HG03469 (cell line): ENCODE measurements at regions not wholly inside any gene's neighbourhood (a gene's known extent, or its start where the extent isn't known, plus 50 kb on each side); places are given as distances from the start of the nearest gene placed in this dataset.
"Not testable (repeated sequence)": the region's sequence is repeated elsewhere in the genome, so short reads cannot be mapped to it uniquely, and the experiment has no call there.

Experiments
- ATAC-seq: cut with Tn5 transposase; IDR thresholded peaks from one replicate; pipeline ENCODE4 v1.9.1; 2021; ENCODE audit warnings: mild to moderate bottlenecking, moderate library complexity, moderate number of reproducible peaks; ENCODE audit not compliant: unreplicated experiment

DNA sequence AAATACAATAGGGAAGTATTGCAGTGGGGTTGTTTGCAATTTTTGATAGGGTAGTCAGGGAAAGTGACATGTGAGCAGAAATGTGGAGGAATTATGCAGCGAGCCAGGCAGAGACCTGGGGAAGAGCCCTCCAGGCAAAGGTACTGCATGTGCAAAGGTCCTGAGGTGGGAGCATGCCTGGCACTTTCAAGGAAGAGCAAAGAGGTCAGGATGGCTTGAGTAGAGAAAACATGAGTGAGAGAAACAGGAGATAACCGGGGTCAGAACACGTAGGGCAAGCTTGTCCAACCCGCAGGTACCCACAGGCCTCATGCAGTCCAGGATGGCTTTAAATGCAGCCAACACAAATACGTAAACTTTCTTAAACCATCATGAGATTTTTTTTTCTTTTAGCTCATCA is 71.0 kb downstream of the COQ2 start:
- ATAC-seq, result no peak

DNA sequence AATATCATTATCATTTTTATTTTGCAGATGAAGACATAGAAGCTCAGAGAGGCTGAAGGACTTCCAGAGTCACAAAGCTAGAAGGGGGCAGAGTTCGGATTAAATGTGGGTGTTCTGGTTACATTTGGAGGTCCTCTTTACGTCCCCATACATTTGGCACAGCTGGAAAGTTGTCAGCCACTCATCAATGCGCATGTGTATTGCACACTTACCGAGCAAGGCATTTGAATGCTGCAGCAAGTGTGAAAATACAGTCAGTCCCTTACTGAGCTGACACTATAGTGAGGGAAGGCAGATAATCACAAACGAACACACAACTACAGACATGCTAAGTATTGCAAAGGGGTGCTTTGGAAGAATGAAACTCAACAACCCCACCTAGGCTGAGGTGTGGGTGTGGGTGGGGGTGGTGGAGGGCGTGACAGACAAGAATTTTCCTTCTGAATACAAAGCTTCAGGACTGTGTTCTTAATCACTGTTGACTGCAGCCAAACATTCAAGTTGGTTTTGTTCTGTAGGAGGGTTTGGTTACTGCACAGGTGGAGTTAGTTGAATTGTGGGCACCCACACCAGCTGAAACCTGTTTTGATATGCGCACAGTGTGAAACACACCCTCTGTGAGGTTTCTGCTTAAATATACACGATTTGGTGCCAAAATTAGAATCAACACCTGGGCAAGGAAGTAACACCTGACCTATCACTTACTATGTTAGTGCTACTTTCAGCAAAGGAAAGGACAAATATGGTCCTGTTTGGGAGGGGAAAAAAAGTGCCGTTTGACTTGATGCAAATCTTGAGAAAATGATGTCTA is 72.4 kb downstream of the COQ2 start:
- ATAC-seq, result peak; percentile 68

DNA sequence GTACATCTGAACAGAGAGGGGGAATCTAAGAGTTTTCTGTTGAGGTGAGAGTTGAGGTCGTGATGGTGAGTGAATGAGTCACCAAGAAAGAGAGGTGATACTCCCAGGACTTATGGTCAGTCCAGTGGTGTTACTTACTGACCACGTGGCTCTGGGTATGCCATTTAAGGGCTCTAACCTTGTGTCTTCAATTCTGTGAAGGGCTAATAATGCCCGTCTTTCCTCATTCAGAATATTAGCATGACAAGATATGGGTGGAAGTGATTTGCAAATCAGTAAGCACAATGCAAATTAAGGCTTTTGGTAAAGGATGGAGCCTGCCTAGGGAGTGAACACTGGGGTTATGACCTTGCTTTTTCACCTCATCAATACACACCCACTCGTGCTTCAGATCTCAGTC is 75.2 kb downstream of the COQ2 start:
- no peak for ATAC-seq

DNA sequence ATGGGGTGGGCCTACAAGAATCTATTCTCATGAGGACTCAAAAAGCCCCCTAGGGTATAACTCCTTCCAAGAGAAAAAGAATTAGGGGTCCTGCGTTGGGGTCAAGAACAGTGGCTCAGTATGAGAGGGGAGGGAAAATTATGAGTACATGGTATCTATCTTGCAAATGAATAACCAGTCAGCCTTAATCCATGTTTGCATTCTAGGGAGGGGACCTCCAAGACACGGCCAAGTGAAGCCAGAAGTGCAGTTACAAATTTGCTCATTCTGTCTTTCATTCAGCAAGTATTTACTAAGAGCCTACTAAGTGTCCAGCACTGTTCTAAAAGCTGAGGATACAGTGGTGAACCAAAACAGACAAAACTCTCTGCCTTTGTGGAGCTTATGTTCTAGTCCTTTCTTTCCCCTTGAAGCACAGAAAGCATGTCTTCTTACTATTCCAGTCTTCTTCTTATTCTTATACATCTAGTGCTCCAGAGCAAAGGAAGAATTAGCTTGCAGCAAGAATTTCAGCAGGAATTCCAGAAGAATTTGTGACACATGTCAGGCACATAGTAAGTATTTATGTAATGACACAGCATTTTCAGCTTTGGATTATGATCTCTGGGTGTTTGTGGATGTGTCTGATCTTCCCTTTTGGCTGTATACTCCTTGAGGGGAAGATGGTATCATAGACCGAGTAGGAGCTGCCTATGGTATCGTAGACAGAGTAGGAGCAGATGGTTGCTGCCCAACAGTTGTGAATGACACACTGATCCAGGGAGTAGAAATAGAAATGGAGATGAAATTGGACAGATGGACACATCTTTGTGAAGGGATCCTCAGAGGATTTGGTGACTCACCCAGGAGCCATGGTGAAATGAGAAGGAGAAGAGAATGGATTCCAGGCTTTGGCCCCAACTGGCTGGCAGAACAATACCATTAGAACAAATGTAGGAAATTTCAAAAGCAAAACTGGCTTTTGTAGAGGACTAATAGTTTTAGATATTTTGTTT is 75.9 kb downstream of the COQ2 start:
- ATAC-seq, result no peak

DNA sequence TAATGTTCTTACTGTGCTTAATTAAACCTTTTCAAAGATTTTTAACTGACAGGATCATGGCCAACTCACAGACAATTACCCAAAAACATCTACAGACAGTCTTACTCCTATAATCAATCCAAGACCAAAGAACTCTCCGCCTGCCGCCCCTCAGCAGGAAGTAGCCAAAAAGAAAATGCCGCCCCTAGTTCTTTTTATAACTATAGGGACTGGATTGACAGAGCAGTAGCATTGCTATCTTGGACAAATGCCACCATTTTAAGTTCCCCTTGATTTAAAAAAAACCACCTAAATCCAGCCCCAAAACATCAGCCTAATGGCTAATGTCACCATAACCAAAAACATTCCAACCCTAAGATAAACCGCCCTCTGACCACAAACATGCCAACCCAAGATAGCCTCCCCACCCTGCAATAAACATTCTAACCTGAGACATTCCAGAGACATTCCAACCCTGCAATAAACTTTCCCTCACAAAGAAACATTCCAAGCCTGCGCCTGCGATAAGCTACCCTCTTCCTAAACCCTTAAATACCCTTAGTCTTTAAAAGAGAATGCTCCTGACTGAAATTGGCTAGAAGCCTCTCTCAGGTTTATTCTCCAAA is 77.0 kb downstream of the COQ2 start:
- ATAC-seq, result no peak

DNA sequence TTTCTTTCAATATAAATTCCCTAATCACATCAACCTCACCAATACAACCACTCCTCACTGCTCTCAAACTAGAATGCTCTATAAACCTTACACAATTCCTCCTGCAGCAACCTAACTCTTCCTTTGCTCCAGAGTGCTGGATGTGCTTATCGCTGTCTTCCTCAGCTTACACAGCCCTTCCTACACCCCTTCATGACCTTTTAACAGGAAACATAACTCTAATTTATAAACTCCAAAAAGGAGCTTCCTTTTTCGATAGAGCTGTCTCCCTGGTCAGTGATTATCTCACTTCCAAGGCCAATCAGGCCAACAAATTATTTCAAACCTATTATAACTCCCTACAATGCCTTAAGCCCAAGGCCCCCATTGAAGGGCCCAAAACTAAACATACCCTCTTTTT is 78.8 kb downstream of the COQ2 start:
- no peak for ATAC-seq

DNA sequence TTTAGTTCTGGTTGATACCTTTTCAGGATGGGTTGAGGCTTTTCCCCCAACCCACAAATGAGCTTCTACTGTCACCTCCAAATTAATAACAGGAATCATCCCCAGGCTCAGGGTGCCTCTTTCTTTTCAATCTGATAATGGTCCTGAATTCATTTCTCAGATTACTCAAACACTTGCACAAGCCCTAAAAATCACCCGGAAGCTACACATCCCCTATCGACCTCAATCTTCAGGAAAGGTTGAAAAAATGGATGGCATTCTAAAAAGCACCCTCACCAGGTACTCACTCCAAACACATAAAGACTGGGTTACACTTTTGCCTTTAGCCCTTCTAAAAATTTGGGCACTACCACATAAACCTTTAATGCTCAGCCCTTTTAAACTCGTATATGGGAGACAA is 79.9 kb downstream of the COQ2 start:
- ATAC-seq, result no peak

DNA sequence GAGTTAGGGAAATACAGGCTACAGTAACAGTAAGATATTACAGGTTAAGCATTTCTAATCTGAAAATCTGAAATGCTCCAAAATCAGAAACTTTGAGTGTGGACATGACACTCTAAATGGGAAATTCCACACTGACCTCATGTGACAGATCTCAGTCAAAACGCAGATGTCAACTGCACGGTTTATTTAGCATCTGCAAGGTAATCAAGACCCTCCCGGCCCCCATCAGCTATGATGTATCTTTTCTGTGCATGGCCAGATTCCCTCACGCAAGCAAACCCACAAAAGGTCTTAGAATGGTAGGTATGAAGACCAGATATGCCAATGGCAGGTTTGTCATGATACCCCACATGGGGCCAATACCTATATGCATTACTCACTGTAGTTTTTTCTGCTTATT is 82.8 kb downstream of the COQ2 start:
- no peak for ATAC-seq

DNA sequence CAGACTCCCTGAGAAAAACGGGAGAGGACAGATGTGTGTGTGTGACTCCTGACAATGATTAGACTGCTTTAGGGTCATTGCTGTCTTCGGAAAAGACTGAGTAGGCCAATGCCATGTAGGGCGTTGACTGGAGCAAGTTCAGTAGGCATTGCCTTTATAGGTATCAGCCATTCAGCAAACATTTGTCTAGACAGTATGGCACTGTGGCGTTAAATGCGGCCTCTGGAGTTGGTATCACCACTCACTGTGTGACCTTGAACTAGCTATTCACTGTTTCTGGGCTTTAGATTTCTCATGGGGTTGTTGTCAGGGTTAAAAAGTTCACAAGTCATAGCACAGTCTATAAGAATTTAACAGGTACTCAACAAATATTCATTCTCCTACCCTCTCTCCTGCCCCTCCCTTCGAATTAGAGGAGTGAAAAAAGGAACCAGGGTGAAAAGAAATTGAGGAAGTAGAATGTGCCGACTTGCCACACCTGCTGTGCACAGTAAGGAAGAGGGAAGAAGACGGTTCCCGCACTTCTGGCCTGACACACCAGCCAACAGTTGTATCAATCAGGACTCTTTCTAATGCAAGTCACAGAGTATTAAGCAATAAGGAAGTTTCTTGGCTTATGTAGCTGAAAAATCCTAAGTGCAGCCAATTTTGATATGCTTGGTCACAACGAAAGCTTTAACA is 83.2 kb upstream of the PLAC8 start:
- ATAC-seq, result no peak

DNA sequence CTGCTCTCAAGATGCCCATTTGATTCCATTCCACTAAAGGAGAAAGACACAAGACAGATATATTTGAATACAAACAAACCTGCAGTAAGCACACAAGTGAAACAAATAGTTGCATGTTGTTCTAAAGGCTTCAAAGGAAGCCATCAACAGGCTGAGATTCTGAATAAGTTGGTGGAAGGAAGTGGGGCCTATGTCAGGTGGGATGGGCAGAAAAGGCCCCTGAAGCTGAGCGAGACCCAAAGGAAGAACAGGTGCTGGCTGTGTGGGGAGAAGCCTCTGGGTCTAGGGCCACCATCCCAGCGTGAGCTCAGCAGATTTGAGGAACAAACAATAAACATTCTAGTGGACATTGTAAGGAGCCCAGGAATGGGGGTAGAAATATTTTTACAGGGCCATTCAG is 82.4 kb upstream of the PLAC8 start:
- ATAC-seq, result no peak

DNA sequence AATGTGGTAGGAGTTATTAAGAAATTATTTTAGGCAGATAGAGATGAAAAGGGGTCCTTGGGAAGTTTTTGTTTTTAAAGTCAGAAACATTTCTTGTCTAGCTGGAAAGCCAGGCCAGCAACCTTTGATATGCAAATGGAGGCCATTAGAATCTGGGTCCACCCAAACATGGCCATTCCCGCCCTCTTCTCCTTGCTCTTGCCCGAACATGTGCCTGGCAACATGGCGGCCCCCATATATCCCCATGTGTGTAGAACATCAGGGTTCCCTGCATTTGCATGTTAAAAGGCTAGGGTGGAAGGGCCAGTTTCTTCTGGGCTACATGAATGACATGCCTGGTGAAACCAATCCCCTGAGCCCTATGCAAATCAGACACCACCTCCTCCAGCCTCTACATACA is 80.7 kb upstream of the PLAC8 start:
- no peak for ATAC-seq

DNA sequence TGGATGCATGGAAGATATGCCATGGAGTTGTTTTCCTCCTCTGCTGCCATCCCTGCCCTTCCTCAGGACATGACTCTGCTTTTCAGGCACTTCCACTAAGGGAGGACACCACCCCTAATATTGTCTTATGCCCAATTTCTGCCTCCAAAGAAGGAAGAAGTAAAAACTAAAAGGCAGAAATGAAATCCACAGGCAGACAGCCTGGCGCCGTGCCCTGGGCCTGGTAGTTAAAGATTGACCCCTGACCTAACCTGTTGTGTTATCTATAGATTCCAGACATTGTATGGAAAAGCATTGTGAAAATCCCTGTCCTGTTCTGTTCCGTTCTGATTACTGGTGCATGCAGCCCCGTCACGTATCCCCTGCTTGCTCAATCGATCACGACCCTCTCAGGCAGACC is 80.1 kb upstream of the PLAC8 start:
- not testable (repeated sequence) for ATAC-seq

DNA sequence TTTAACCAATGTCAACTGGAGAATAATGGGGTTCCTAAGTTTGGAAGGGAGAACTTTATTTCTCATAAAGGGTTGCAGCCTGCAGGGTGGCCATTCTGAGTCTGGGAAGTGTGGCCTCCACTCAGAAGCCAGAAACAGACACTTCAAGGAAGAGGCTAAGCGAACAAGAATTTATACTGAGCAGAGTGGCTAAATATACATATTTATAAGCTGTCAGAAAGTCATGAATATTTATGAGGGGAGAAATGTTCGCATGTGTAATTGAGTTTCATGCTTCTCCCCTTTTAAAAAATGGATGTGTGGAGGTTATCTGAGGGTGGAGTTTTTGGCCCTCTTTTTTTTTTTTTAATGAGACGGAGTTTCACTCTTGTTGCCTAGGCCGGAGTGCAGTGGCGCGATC is 78.1 kb upstream of the PLAC8 start:
- no peak for ATAC-seq

DNA sequence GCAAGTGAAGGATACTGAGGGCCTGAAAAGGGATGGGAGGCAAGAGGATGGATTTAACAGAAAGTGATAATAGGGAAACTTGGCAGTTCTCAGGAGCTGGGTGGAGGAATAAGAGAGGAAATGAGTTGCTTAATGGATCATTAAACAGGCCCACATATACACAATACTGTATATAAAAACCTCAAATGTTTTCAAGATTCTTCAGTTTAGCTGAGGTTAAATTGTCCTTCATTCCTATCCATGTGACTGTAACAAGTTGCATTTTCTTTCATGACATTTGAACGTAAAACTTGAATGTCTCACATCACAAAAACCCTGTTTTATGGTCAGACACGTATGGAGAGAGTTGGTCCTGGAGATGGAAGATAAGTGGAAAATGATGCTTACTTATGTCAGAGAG is 76.5 kb upstream of the PLAC8 start:
- no peak for ATAC-seq

DNA sequence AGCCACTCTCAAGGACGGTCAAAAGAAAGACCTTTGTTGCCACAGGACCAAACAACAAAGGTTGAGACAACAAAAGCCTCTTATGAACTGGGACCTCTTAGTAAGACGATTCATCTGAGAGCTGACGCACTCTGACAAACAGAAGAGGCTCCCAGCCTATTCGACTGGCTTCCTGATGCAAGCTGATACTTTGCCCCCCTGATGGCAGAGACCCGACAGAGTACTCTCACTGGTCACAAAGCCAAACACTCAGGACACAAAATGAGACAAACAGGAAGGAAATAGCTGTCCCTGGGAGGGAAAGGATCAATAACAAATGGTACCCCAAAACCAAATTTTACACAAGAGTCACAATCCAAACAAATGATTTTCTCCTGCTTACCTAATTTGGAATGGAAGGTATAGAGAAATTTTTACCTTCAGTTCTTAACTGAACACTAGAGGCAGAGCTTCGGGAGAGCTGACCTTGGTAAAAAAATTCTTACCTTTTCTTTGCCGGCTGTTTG is 75.2 kb upstream of the PLAC8 start:
- ATAC-seq, result no peak

DNA sequence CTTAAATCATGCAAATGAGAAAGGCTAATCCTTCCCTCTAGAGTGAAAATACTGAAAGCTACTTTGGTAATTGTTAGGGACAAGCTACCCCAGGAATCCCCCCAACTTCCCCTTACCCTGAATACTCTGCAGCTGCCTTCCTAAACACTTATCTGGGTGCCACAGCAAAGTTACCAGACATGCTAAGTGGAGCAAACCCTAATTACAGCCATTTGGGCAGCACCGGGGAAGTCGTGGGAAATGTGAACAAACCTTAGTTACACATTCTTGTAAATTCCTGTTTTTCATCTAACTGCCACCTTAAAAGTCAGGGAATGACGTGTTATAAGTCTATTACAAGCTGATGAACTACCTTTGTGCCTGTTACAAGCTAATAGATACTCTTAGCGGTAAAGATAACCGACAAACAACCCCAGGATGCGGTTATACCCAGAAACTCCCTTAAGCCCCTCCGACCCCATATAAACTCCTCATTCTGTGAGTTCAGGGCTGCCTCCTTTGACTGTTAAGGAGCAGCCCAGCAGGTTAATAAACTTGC is 66.0 kb upstream of the PLAC8 start:
- ATAC-seq, result no peak

DNA sequence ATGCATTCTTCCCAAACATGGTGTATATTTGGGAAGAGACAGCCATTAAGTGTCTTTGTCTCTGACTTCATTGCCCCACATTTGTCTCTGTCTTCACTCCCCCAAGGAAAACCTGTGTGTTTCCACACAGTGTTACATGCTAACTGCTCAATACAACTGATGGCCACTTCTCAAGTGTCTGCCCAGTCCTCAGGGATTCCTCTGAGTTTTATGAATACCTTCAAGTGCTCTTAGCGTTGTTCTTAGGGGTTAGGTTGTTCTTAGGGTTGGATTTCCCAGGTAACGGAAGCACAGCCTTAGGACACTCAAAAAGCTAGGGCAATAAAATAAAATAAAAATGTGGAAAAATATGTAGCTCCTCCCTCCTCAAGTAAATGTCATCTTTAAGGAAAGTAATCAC is 64.7 kb upstream of the PLAC8 start:
- no peak for ATAC-seq

DNA sequence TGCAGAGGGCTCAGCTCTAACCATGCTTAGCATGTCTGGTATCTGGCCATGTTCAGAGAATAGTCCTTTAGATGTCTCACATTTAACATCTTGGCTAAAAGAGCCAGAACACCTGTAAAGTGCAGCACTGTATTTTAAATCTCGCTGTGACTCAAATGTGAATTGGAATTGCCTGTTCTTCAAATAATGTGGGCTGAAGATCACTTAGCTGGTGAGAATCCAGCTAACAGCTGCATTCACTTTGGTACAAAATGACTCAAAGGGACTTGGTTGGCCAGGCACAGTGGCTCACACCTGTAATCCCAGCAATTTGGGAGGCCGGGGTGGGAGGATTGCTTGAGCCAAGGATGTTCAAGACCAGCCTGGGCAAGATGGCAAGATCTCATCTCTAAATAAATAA is 63.5 kb upstream of the PLAC8 start:
- peak; percentile 31 for ATAC-seq

DNA sequence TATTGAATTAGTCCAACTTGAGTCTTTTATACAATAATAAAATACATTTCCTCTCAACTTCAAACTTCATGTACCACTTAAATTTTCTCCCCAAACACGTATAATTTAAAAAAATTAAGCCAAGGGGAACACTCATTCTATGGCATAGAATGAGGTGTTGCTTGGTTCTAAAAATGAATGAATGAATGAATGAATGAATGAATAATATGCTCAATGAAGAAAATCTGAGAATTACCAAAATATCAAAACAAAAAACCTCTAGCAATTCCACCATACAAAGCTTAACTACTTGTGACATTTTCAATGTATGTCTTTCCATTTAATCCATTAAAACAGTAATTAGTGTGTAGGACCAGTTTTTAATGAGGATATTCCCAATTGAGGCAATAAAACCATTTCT is 62.7 kb upstream of the PLAC8 start:
- ATAC-seq, result no peak

DNA sequence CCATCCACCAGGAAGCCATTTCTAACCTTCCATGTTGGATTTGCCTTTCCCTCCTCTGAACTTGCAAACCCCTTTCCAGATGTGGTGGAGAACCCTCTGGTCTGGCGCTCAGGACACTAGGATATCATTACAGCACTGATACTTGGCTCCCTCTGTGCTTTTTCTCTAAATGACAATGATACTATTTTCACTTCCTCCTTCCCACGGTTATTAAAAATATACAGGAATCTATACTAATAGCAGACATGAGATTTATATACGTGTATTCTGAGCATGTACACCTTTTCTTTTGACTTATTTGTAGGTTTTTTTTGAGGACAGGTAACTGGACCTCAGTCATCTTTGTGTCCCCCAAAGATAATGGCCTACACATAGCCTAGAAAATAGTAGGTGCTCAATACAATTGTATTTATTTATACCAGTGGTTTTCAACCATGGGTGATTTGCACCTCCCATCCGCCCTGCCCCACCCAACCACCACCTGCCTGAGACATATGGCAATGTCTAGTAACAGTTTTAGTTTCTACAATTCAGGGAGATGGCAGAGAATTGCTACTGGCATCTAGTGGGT is 60.4 kb upstream of the PLAC8 start:
- ATAC-seq, result peak; percentile 41
